Activated CD4-positive, alpha-beta T cell treated with anti-CD3 and anti-CD28 coated beads, Interleukin-2, amount 50 U/mL, for 48 hours (primary cell): ENCODE measurements at regions not wholly inside any gene's neighbourhood (a gene's known extent, or its start where the extent isn't known, plus 50 kb on each side); places are given as distances from the start of the nearest gene placed in this dataset.

Source experiments
- DNase-seq, 2 experiments: peaks; one replicate each; pipeline ENCODE4 v3.0.0-alpha.2; 2020

- DNase-seq = no peak
These were observed 239.3 kb downstream of the LMO4 start for GRCh38 chr1:87568005-87568404.

GRCh38 chr1:87568911-87569310, 240.2 kb downstream of the LMO4 start:
- no peak for DNase-seq

- DNase-seq = no peak
These were observed 243.3 kb downstream of the LMO4 start for GRCh38 chr1:87572008-87572407.

DNA sequence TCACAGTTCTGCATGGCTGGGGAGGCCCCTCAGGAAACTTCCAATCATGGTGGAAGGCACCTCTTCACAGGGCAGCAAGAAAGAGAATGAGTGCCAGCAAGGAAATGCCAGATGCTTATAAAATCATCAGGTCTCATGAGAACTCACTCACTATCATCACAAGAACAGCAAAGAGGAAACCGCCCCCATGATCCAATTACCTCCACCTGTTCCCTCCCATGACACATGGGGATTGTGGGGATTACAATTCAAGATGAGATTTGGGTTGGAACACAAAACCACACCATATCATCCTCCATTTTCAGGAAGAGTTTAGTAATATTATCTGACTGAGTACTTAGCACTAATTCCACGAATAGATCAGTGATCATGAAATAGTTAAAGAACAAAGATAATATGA, 244.2 kb downstream of the LMO4 start:
- DNase-seq = no peak

DNA sequence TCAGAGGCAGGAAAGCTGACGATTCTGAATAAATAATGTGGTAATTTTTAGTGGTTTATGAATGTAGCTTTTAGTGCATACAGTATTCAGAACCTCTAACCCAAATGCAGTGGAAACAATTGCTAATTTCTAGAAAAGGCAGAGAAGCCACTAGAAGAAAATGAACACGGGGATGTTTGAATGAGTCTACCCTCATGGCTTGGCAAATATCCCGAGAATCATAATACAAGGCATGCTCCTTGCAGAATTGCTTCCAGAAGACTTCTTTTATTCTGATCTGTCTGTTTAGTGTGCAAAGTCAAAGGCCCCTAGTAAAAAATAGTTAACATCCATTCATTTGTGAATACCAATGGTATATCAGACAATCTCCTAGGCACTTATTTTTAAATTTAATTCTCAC, 246.8 kb downstream of the LMO4 start:
- DNase-seq = no peak

GRCh38 chr1:87578464-87578863, 249.8 kb downstream of the LMO4 start:
- no peak for DNase-seq

DNA sequence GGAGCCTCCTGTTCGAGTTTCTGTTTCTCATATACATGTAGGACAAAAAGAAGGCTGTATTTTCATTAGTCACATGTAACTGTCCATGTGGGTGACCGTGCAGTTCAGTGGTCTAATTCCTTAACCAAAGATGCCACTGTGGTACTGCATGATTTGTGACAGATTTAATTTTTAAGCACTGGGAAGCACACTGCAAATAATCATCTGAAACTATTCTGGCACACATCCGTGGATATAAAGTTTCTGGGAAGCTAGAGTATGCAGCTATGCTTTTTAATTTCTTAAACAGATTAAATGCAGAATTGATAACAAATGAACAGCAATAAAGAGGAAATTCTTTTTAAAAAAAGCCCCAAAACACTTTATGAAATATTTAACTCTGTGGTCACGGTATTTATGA, 254.8 kb downstream of the LMO4 start:
- DNase-seq = no peak

GRCh38 chr1:87584586-87584985, 255.9 kb downstream of the LMO4 start:
- no peak for DNase-seq

DNA sequence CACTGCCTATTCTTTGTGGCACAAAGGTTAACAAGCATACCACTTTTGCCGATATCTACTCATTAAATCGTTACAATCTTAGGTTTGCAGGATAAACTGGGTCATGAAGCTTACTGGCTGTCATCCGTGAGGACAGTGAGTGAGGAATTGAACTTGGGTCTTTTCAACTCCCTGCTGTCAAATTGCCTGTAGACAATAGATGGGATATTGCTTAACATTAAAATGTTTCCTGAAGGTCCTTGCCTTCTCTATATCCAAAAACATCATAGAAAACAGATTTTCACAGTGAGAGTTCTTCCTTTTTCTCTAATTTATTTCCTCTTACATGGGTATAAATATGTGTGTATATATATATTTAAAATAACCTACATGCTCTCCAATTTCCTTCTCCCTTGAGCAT, 257.8 kb downstream of the LMO4 start:
- DNase-seq = no peak

- no peak for DNase-seq
These were observed 259.8 kb downstream of the LMO4 start for GRCh38 chr1:87588495-87588894.

DNA sequence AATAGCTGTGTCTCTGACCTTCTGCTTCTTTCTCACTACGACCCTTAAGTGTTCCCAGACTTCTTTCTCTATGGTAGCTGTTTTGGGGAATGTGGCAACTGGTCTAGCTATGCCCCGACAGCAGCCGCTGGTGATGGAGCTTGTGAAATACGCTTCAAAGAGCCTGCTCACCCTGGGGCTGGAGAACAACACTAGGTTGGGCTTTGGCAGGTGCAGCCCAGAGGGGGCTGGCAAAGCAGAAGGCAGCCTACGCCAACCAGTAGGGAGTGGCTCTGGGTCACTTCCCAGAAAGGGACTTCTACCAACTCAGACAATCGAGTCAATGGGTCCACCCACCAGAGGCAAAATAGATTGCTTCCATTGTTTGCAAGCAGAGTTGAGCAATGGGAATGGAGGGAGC, 262.8 kb downstream of the LMO4 start:
- no peak for DNase-seq

GRCh38 chr1:87592156-87592555, 263.5 kb downstream of the LMO4 start:
- DNase-seq = no peak

DNA sequence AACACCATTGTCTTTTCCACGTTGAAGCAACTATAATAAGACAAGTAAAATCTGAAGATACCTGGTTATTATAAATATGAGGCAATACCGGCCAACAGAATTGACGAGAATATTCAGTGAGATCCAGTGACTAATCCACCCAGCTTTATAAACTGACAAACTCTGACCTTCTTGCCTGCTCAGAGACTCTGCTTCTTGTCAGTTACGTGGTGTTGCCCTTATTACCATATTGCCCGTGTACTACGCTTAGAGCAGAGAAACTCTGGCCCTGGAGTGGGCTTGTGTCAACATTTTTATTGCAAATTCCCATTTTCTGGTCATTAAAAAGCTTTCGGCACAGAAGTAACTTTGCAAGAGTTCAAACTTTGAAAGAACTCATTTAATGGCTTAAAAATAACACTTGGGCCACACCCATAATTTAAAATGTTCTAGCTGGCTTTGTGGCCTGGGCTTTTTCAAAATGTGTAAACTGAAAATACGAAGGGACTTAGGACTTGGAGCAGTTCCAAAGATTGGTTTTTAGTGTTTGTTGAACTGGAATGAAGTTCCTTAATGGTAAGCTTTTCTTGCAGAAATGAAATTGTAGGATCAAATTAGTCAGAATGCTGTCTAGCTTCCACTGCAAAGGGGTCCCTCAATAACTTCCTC, 266.2 kb downstream of the LMO4 start:
- DNase-seq = no peak

GRCh38 chr1:87595384-87595781, 266.7 kb downstream of the LMO4 start:
- DNase-seq = no peak

DNA sequence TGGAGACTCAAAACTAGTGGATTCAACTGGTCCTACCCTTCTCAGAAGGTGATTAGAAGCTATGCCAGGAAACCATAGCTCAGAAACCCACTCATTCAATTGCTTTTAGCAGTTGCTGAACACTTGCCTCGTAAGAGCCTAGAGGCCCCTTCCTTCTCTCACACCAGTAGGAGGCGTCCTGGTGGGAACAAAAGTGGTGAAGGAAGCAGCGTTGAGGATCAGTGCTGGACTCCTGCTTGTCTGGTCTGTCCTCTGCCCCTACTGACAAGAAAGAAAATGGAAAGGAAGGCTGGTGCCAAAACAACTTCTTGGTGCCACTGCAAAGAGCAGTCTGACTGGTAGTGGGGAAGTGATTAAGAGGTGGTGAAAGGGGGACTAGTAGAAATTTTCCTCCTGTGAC, 269.7 kb downstream of the LMO4 start:
- no peak for DNase-seq

DNA sequence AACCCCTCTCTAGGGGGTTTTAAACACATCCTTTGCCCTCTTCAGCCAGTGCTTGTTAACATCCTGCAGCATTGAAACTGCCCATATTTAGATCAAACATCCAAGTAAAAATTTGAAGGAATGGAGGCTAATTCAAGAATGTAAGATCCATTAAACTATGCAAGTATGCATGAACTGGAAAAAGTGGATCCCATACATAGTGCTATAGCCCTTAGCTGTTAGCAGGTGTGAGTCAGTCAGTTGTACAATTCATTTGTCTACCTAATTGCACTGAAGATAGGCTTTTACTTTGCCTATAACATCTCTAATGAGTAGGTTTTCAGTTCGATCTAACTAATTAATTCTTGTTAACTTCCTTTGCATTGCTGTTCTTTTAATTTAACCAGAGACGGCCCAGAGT, 270.9 kb downstream of the LMO4 start:
- DNase-seq = no peak

DNA sequence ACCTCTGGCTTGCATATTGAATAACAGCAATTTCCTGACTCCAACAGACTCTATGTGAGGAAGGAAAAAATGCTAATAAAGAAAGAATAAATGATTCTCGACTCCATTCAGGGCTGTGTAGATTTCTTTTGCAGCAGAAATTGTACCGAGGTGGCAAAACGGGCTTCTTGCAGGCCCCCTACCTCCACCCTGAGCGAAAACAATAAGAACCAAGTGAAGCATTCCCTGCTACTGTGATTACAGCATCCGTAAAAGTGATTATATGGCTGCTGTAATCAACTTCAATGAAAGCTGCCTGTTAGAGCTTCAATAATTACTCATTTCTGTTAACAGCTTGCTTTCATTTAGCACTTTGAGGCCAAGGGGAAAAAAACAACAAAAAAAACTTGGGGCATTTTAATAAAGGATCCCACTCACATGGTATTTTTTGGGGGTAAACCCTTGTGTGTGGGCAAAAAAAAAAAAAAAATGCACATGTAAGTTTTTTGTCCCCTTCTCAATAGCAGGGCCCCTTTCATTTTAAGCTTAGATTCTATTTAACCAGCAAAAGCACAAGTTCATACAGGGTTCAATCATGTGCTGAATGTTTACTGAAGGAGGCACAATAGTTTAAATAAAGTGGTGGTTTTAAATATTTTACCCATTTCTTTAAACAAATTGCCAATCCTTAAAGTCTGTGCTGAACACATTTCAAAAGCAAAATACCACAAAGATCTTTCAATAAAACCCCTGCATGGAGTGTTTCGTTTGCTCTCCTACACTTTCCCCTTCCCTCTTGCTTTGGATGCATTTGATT, 271.6 kb downstream of the LMO4 start:
- DNase-seq = no peak

DNA sequence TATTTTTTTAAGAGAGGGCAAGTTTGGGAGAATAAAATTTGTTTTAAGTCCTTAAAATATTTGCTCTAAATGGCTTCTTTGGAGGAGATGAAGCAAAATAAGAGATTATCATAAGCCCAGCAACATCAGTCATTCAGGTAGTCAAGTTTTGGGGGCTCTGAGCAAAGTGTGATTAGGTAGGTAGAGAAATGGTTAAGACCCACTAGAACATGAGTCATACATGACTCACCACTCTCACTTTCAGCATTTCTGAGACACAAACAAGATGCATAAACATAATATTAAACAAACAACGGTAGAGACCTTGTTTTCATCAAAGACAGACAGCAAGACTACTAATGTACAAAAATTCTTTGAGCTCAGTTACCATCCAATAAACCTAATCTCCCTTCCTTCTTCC, 272.2 kb downstream of the LMO4 start:
- DNase-seq = no peak

DNA sequence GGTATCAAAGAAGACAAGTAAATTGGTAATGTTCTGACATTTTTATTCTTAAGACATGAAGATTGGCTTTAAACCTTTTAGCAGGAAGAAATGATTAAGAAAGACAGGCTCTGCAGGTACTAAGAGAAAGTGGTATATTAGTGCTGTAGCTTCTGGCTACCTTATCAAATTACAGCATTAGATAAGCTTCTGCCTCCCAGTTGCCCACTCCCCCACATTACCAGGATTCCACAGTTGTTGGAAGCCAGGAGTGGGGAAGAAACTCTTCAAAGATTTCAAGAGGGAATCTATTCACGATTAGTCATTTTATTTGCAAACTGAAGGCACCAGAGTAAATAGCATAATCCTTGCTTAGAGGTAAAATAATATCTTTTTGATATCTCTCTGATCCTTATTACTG, 274.9 kb downstream of the LMO4 start:
- DNase-seq = no peak

DNA sequence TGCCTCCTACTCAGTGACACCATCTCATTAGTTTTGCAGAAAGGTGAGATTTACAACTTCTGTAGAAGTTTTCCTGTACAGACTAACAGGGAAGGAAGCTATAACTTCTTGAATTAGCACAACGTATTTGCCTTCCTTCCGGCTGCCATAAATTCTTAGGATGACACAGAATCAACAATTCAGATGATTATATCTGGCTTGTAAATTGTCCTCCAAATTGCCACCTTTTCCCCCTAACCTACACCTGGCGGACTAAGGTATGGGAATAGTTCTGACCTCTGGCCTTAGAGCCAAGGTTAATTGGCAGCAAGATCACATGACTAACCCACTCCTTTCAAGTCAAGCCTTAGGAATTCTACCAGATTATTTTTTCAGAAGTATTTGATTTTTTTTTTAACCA, 284.3 kb downstream of the LMO4 start:
- no peak for DNase-seq

GRCh38 chr1:87615491-87615890, 286.8 kb downstream of the LMO4 start:
- no peak for DNase-seq

DNA sequence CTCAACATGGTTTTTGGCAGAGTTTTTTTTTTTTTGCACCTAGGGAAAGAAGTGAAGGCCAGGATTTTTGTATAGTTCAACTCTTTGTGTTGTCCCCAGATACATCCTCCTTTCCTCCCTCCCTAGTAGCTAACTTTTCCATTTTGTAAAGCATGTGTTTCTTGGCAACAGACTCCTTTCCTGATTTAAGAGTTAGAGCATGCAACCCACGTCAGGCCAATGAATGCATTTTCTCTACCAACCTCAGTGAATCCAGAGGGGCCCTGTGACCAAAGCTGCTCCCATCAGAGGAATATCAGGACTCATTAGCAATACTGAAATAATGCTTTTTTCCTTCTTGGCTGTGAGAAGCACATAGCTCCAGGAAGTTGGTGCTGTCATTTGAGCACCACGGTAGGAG, 287.2 kb downstream of the LMO4 start:
- DNase-seq = no peak

DNA sequence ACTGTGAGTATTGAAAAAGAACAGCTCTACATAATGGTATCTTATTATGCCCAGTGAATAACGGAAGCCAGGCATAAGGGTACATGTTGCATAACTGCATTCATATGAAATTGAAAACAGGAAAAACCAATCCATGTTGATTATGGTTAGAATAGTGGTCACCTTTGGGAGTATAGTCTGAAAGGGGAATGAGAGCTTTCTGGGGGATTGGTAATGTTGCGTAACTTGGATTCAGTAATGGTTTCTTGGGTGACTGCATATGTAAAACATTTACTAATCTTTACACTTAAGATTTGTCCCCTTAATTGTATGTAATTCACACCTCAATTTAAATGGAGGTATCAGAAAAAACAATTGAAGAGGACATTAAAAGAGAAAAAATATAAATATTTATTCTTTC, 292.1 kb downstream of the LMO4 start:
- no peak for DNase-seq

DNA sequence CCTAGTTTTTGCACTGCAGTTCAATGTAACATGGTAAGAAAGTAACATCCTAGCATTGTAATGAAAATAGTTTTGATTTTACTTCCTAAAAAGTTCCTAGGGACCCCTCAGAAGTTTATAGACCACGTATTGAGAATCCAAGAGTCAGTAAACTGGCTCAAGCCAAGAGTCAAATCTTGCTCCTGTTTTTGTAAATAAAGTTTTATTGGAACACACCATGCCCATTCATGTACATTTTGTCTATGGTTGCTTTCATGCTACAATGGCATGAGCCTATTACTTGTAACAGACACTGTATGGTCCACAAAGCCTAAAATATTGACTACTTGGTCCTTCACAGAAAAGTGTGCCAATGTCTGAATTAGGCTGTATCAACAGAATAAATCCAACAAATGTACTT, 301.0 kb downstream of the LMO4 start:
- no peak for DNase-seq

GRCh38 chr1:87632232-87632631, 303.6 kb downstream of the LMO4 start:
- DNase-seq = no peak
